Middle frontal gyrus (tissue), 1 donor: ENCODE measurements at regions not wholly inside any gene's neighbourhood (a gene's known extent, or its start where the extent isn't known, plus 50 kb on each side); places are given as distances from the start of the nearest gene placed in this dataset.
"Not testable (repeated sequence)": the region's sequence is repeated elsewhere in the genome, so short reads cannot be mapped to it uniquely, and the experiment has no call there.

Source experiments
- DNase-seq: peaks from one replicate; pipeline ENCODE4 v3.0.0-alpha.2; 2015; ENCODE audit warnings: low spot score; ENCODE audit errors: extremely low spot score

DNA sequence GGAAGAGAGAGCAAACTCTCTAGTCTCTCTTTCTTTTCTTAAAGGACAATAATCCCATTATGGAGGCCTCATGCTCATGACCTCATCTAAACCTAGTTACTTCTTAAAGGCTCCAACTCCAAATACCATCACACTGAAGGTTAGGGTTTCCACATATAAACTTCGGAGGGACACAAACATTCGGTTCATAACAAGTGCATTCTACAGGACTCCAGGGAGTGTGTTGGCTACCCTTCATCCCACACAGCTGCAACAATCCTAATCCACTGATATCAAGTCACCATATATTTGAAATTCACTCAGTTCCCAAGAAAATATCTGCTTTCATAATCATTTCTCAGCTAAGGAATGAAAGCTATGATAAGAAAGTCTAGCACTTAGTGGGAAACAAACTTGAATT, 265.9 kb upstream of the PLEKHG7 start:
- no peak for DNase-seq

DNA sequence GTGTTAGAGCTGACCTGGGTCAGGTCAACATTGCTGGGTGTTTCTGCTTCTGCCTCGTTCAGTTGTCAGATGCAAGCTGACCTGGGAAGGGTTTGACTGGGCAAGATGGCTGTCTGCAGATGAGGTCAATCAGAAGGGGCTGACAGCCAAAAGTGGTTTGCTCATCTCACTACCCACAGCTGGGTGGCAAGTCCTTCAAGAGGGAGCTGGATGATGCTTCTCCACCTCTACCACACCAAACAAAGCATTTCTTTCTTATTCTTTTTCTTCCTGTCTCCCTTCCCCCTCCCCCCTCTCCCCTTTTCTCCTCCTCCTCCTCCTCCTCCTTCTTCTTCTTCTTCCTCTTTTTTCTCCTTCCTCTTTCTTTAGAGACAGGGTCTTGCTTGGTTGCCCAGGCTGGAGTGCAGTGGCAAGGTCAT, 268.2 kb upstream of the PLEKHG7 start:
- DNase-seq, result no peak

GRCh38 chr12:92432724-92433441, 269.9 kb upstream of the PLEKHG7 start:
- DNase-seq, result no peak

GRCh38 chr12:92431146-92431545, 271.6 kb upstream of the PLEKHG7 start:
- DNase-seq, result no peak

DNA sequence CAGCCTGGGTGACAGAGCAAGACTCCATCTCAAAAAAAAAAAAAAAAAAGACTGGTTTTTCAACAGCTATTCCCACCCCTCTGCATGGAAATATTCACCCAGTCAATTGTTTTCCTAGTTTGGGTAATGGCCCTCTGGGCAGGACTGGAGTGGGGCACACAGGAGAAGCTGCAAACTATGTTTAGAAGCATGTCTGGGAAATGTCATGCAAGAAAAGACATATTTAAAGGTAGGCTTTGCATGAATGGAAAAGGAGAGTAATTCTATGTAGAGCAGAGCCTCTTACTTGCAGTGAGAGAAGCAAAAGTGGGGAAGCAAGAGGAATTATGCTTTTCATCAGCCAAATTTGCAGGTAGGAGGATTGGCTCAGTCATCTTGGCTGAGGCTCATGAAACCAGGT, 276.5 kb upstream of the PLEKHG7 start:
- DNase-seq, result no peak

GRCh38 chr12:92425165-92425564, 277.6 kb upstream of the PLEKHG7 start:
- DNase-seq, result no peak

GRCh38 chr12:92424338-92424737, 278.5 kb upstream of the PLEKHG7 start:
- no peak for DNase-seq

- no peak for DNase-seq
Measured at GRCh38 chr12:92421701-92422100, 276.1 kb upstream of the BTG1 start.

DNA sequence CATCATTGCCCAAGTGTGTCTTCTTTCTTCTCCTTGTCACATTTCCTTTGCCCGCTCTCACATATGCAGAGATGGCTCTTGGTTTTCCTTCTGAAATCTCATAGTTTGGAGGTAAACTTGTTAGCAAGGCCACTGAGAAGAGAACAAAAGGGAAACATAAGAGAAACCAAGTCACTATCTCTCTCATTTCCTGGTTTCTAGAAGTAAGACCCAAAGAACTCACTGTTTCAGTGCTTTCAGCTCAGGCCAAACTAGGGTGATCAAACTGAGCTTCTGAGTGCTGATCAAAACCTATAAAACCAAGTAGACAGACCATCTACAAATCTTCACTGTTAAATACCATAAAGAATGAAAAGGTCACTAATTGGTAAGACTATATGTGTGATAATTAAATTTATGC, 275.4 kb upstream of the BTG1 start:
- no peak for DNase-seq

DNA sequence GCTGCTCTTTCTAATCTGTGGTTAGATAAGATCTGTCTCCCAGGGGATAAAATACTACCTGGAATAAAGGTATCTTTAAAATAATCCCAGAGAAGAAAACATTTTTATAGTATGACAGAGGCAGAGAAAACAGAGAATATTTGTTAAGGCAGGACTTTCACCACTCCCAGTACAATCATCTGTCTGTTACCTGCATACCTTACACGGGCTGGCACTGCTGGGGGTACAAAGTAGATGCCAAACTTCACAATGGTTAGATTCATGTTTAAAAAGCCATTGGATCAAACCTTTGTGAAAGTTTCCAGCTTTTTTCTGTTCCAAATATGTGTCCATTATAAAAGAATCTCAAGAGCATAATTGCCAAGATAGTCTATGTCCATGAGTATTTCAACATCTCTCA, 273.6 kb upstream of the BTG1 start:
- DNase-seq, result no peak

DNA sequence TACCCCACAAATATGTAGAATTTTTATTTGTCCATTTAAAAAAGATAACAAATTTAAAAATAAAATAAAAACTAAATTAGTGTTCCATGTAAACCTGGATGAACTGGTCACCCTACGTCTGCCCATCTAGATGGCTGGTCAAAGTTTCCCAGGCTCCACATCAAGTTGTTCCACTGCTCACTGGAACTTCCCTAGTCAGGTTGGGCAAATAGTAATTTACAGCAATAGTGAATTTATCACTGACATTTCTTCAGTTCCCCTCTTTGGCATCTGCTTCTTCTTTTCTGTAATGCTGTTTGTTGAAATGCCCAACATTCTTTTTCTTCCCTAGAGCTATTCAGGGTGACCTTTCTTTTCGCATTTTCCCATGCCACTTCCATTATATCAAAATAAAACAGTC, 272.7 kb upstream of the BTG1 start:
- DNase-seq, result no peak

DNA sequence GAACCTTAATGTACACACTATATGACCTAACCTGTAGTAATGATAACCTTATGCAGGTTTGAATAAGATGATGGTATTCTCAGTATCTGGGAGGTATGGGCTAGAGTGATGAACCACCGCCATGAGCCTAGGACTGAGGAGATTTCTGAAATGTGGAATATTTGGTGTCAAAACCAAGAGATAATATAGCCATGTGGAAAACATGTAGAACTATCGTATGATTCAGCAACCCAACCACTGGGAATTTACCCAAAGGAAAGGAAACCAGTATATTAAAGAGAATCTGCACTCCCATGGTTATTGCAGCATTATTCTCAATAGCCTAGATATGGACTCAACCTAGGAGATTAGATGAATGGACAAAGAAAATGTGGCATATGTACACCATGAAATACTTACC, 271.7 kb upstream of the BTG1 start:
- DNase-seq, result no peak

- no peak for DNase-seq
Measured at GRCh38 chr12:92416385-92416812, 270.8 kb upstream of the BTG1 start.

DNA sequence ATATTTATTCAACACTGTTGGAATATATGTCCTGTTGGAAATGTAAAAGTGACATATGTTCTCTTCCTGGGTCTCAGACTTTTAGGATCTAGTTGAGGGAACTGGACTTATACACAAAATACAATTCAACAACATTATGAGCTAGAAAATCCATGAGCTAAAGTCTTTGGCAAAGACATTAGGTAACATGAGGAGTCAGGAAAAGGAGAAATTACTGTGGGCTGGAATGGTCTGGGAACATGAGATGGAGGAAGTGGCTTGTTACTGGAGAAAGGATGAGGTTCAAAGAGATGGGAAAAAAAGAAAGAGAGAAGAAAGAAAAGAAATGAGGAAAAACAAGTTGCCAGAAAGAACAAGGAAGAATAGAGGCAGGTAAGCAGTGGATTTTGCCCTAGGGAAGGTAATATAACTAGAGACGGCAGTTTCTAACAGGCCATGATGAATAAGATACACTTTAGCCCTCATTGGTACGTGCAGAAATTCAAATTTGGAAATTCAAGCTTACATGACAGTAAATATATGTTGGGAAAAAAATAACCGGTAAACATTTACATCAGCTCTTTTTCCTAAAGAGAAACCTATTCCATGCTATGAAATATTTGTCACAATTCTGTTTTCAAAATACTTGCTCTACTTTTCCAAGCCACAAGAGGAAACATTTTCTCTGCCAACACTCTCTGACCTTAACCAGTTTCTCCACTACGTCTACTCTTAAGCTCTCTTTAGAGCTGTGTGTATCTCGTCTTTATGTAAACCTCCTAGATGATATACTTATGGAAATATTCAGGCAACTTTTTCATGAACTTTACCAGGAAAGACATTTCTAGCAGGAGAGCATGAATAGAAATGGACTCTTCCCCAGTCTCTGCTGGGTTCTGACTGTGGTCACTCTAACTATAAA, 268.8 kb upstream of the BTG1 start:
- DNase-seq, result no peak

DNA sequence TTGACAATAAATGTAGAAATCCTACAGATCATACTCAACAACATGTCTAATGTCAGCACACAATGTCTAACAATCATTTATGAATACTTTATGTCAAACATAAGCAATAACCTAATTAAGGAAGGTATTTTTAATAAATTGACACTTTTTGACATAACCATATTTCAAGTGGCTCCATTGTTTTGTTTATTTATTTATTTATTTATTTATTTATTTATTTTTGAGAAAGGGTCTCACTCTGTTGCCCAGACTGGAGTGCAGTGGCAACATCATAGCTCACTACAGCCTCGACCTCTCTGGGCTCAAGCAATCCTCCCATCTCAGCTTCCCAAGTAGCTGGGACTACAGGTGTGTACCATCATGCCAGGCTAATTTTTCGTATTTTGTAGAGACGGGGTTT, 267.6 kb upstream of the BTG1 start:
- DNase-seq, result no peak

- no peak for DNase-seq
Measured at GRCh38 chr12:92412856-92413255, 267.2 kb upstream of the BTG1 start.

GRCh38 chr12:92411687-92412086, 266.0 kb upstream of the BTG1 start:
- DNase-seq, result no peak

DNA sequence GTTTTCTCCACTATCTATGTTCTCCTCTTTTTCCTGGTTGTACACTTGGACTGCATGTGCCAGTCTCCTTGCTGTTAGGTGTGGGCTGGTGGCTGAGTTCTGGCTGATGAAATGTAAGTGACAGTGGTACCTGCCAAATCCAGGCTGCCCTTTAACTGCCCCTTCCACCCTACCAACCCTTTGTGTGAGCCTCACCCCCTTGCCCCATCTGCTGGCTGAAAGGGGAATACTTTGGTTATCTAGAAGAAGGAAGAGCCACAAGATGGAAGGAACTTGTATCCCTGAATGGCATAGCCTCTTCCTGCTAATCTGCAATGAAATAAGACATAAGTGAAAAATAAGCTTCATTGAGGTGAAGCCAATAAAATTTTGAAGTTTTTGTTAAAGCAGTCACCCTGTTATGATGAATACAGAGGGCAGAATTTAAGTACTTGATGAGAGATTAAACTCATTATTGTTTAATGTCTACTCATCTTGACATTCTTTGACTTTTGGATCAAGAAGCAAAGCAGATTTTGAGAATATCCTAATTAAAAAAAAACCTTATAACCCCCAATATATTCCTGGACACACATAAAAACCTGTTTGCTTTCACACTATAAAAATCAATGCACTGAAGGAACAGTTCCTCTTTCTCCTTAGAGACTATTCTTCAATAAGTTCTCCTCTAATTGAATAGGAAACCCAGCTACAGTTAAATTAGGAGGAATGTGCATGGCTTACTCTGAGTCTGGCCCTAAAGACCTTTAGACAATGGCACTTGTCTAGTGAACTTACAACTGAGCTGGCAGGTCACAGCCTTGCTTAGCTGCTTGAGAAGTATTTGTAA, 262.6 kb upstream of the BTG1 start:
- no peak for DNase-seq

GRCh38 chr12:92406404-92407070, 260.9 kb upstream of the BTG1 start:
- DNase-seq, result not testable (repeated sequence)

DNA sequence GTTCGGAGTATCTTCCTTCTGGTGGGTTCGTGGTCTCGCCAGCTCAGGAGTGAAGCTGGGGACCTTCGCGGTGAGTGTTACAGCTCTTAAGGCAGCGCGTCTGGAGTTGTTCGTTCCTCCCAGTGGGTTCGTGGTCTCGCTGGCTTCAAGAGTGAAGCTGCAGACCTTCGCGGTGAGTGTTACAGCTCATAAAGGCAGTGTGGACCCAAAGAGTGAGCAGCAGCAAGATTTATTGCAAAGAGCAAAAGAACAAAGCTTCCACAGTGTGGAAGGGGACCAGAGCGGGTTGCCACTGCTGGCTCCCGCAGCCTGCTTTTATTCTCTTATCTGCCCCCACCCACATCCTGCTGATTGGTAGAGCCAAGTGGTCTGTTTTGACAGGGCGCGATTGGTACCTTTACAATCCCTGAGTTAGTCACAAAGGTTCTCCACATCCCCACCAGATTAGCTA, 260.2 kb upstream of the BTG1 start:
- DNase-seq, result not testable (repeated sequence)

DNA sequence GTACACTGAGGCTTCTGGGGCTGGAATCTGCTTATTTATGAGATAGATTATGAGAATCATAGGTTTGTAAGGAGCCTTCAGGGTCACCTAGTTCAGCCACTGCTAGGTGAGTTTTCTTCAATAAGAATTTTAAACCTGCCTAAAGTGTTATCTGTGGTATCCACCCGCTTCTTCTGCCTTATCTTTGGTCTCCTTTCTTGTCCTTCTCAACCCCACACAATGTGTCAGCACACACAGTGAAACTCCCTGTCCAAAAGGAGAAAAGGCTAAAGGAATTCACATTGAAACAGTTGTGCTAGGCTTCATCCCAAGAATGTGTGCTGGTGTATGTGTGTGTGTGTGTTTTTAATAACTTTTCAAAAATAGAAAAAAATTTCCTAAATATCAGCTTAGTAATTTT, 259.3 kb upstream of the BTG1 start:
- no peak for DNase-seq
